HL-60 (cell line): ENCODE measurements at regions not wholly inside any gene's neighbourhood (a gene's known extent, or its start where the extent isn't known, plus 50 kb on each side); places are given as distances from the start of the nearest gene placed in this dataset.

Source experiments
- DNase-seq, 2 experiments: peaks; one replicate each; pipeline ENCODE4 v3.0.0-alpha.2; 2010 to 2020; ENCODE audit warnings: low read depth in 1 of 2, low spot score in 1 of 2
- H3K27ac ChIP-seq: fragments of 250-450 bp; sonication (Bioruptor Pico); replicated peaks from 2 replicates; pipeline ENCODE4 v1.5.1; 2020; ENCODE audit warnings: mild to moderate bottlenecking, moderate library complexity
- H3K27me3 ChIP-seq: fragments of 250-450 bp; sonication (Bioruptor Pico); 2 replicates; pipeline ENCODE4 v1.5.1; 2021; ENCODE audit warnings: mild to moderate bottlenecking, moderate library complexity; ENCODE audit not compliant: insufficient read depth, poor library complexity, severe bottlenecking
- H3K4me3 ChIP-seq: replicated peaks from 2 replicates; pipeline ENCODE4 v1.5.1; 2011; ENCODE audit warnings: mild to moderate bottlenecking, control low read depth, low read length; ENCODE audit not compliant: insufficient read depth
- CTCF ChIP-seq: IDR thresholded peaks from one replicate; pipeline ENCODE4 v1.5.1; 2011; ENCODE audit warnings: low read length, control low read depth, inconsistent platforms; ENCODE audit not compliant: insufficient read depth
- GABPA ChIP-seq: IDR thresholded peaks from 2 replicates; pipeline ENCODE4 v1.6.1; 2012; ENCODE audit warnings: low read depth
- POLR2AphosphoS5 ChIP-seq: IDR thresholded peaks from 2 replicates; pipeline ENCODE4 v1.6.1; 2012; ENCODE audit warnings: low read depth
- REST ChIP-seq: IDR thresholded peaks from 2 replicates; pipeline ENCODE4 v1.6.1; 2012; ENCODE audit warnings: low read depth; ENCODE audit not compliant: insufficient replicate concordance
- SPI1 ChIP-seq: IDR thresholded peaks from 2 replicates; pipeline ENCODE4 v1.6.1; 2012; ENCODE audit warnings: low read depth, mild to moderate bottlenecking, borderline replicate concordance

- DNase-seq = no peak
Measured at GRCh38 chr9:22813529-22813928, 366.9 kb downstream of the DMRTA1 start.

GRCh38 chr9:22815246-22815645 lies 368.6 kb downstream of the DMRTA1 start:
- Histone ChIP-seq H3K27ac (no peak overlapping the region), H3K4me3 (no peak overlapping the region), H3K27me3 (no peaks in the 10 kb centered on the region)
- no peak for TF ChIP-seq POLR2AphosphoS5
- TF ChIP-seq GABPA = no peak
- TF ChIP-seq SPI1 = no peak
- TF ChIP-seq CTCF = no peak
- no peak for TF ChIP-seq REST
- DNase-seq = no peak

More at GRCh38 chr9:22813529-22813928, 366.9 kb downstream of the DMRTA1 start:
- H3K27me3 ChIP-seq = no peaks in the 10 kb centered on the region
- TF ChIP-seq GABPA (no peak), SPI1 (no peak), CTCF (no peak), POLR2AphosphoS5 (no peak), REST (no peak)
- H3K4me3 ChIP-seq = no peak overlapping the region
- no peak overlapping the region for H3K27ac ChIP-seq

- no peaks in the 10 kb centered on the region for H3K27me3 ChIP-seq
- H3K27ac ChIP-seq = no peak overlapping the region
- TF ChIP-seq REST (no peak), CTCF (no peak), POLR2AphosphoS5 (no peak), GABPA (no peak), SPI1 (no peak)
- no peak for DNase-seq
- H3K4me3 ChIP-seq = no peak overlapping the region
Measured at GRCh38 chr9:22817181-22817580, 370.6 kb downstream of the DMRTA1 start.
